ENCODE measurements at regions not wholly inside any gene's neighbourhood (a gene's known extent, or its start where the extent isn't known, plus 50 kb on each side); places are given as distances from the start of the nearest gene placed in this dataset.

- no peak for TF ChIP-seq CTCF (IDR thresholded peaks at IDR 0.05; ENCODE audit: control insufficient read depth, extremely low read depth, insufficient read depth)
- no peak overlapping the region for H3K4me3 ChIP-seq (ENCODE audit: low read depth, low read length)
- no peak for DNase-seq (ENCODE audit: low read depth)
These were observed 196.9 kb upstream of the GHITM start for GRCh38 chr10:83942410-83942809.

GRCh38 chr10:83943049-83943448 is 196.3 kb upstream of the GHITM start:
- H3K4me3 ChIP-seq (ENCODE audit: low read depth, low read length) = no peak overlapping the region
- no peak for TF ChIP-seq CTCF (IDR thresholded peaks at IDR 0.05; ENCODE audit: control insufficient read depth, extremely low read depth, insufficient read depth)
- DNase-seq (ENCODE audit: low read depth) = no peak

- no peak for TF ChIP-seq CTCF (IDR thresholded peaks at IDR 0.05; ENCODE audit: control insufficient read depth, extremely low read depth, insufficient read depth)
- H3K4me3 ChIP-seq (ENCODE audit: low read depth, low read length) = no peak overlapping the region
- no peak for DNase-seq (ENCODE audit: low read depth)
These were observed 195.4 kb upstream of the GHITM start for GRCh38 chr10:83943920-83944319.

GRCh38 chr10:83945982-83946718 is 193.2 kb upstream of the GHITM start:
- TF ChIP-seq CTCF (IDR thresholded peaks at IDR 0.05; ENCODE audit: control insufficient read depth, extremely low read depth, insufficient read depth) = no peak
- H3K4me3 ChIP-seq (ENCODE audit: low read depth, low read length) = no peak overlapping the region
- no peak for DNase-seq (ENCODE audit: low read depth)

- DNase-seq (ENCODE audit: low read depth) = no peak
These were observed 187.0 kb upstream of the GHITM start for GRCh38 chr10:83952314-83952713.

GRCh38 chr10:83953589-83953988 is 185.7 kb upstream of the GHITM start:
- no peak for TF ChIP-seq CTCF (IDR thresholded peaks at IDR 0.05; ENCODE audit: control insufficient read depth, extremely low read depth, insufficient read depth)
- DNase-seq (ENCODE audit: low read depth) = no peak
- no peak overlapping the region for H3K4me3 ChIP-seq (ENCODE audit: low read depth, low read length)

More at GRCh38 chr10:83952314-83952713, 187.0 kb upstream of the GHITM start:
- no peak overlapping the region for H3K4me3 ChIP-seq (ENCODE audit: low read depth, low read length)
- no peak for TF ChIP-seq CTCF (IDR thresholded peaks at IDR 0.05; ENCODE audit: control insufficient read depth, extremely low read depth, insufficient read depth)
